OCI-LY1 (cell line): ENCODE measurements at regions not wholly inside any gene's neighbourhood (a gene's known extent, or its start where the extent isn't known, plus 50 kb on each side); places are given as distances from the start of the nearest gene placed in this dataset.

Source experiments
- H2AFZ ChIP-seq: fragments of 200-600 bp; sonication (generic), shearing (Covaris generic); 2 replicates; pipeline ENCODE4 v1.6.0; 2014; ENCODE audit warnings: antibody characterized with exemption, mild to moderate bottlenecking, low read length
- H3F3A ChIP-seq: fragments of 200-600 bp; sonication (generic), shearing (Covaris generic); 2 replicates; pipeline ENCODE4 v1.6.0; 2014; ENCODE audit warnings: mild to moderate bottlenecking, antibody characterized with exemption, low read length, moderate library complexity; ENCODE audit not compliant: insufficient read depth
- H3K27ac ChIP-seq: fragments of 200-600 bp; sonication (generic); 2 replicates; pipeline ENCODE4 v1.5.1; 2014; ENCODE audit warnings: low read length, mixed run types, mild to moderate bottlenecking, low read depth; ENCODE audit not compliant: poor library complexity, severe bottlenecking
- H3K27me3 ChIP-seq: fragments of 200-600 bp; sonication (generic); 2 replicates; pipeline ENCODE4 v1.6.0; 2014; ENCODE audit warnings: antibody characterized with exemption, mild to moderate bottlenecking, low read length, moderate library complexity; ENCODE audit not compliant: insufficient read depth
- H3K36me3 ChIP-seq: fragments of 200-600 bp; sonication (generic); 2 replicates; pipeline ENCODE4 v1.6.1; 2014; ENCODE audit warnings: mild to moderate bottlenecking, antibody characterized with exemption, low read length, moderate library complexity, mixed read lengths; ENCODE audit not compliant: insufficient read depth
- H3K4me1 ChIP-seq: fragments of 200-600 bp; sonication (generic); 2 replicates; pipeline ENCODE4 v1.5.1; 2014; ENCODE audit warnings: mild to moderate bottlenecking, low read length, moderate library complexity; ENCODE audit not compliant: insufficient read depth, severe bottlenecking
- H3K4me2 ChIP-seq: fragments of 200-600 bp; sonication (generic), shearing (Covaris generic); 2 replicates; pipeline ENCODE4 v1.6.1; 2014; ENCODE audit warnings: low read length
- H3K4me3 ChIP-seq: fragments of 200-600 bp; sonication (generic); 2 replicates; pipeline ENCODE4 v1.5.1; 2014; ENCODE audit warnings: low read length, low read depth, mild to moderate bottlenecking, mixed read lengths; ENCODE audit not compliant: poor library complexity, severe bottlenecking
- H3K79me2 ChIP-seq: fragments of 200-600 bp; shearing (Covaris generic); 2 replicates; pipeline ENCODE4 v1.6.1; 2016; ENCODE audit warnings: mixed run types, low read length, mixed read lengths; ENCODE audit not compliant: insufficient read depth
- H3K9ac ChIP-seq: fragments of 200-600 bp; sonication (generic), shearing (Covaris generic); 2 replicates; pipeline ENCODE4 v1.6.1; 2014; ENCODE audit warnings: mild to moderate bottlenecking, low read length, mixed read lengths
- H3K9me2 ChIP-seq: fragments of 200-600 bp; sonication (generic), shearing (Covaris generic); 2 replicates; pipeline ENCODE4 v1.6.1; 2014; ENCODE audit warnings: low read depth, mild to moderate bottlenecking, low read length, mixed read lengths
- H3K9me3 ChIP-seq: fragments of 200-600 bp; shearing (Covaris generic); 2 replicates; pipeline ENCODE4 v1.6.1; 2014; ENCODE audit warnings: low read length, mixed read lengths
- H4K20me1 ChIP-seq: fragments of 200-600 bp; sonication (generic), shearing (Covaris generic); 2 replicates; pipeline ENCODE4 v1.6.0; 2016; ENCODE audit warnings: mild to moderate bottlenecking, low read length; ENCODE audit not compliant: insufficient read depth
- CTCF ChIP-seq: fragments of 200-600 bp; sonication (generic), shearing (Covaris generic); IDR thresholded peaks from 2 replicates; pipeline ENCODE4 v1.5.1; 2017; ENCODE audit warnings: mild to moderate bottlenecking, antibody characterized with exemption, low read length, moderate library complexity, mixed read lengths
- EZH2 ChIP-seq: fragments of 200-600 bp; sonication (generic), shearing (Covaris generic); IDR thresholded peaks from 2 replicates; pipeline ENCODE4 v1.8.0; 2017; ENCODE audit warnings: borderline replicate concordance, mixed run types, mild to moderate bottlenecking, antibody characterized with exemption, low read length, moderate library complexity, mixed read lengths

GRCh38 chr14:88993946-88994345 lies 169.5 kb downstream of the TTC8 start:
- no peak for TF ChIP-seq CTCF
- Histone ChIP-seq H3K27ac (no peak overlapping the region), H4K20me1 (no peaks in the 10 kb centered on the region), H3K4me1 (no peaks in the 10 kb centered on the region), H3K9me2 (no peaks in the 10 kb centered on the region), H3K27me3 (0 out of 2 replicates have a peak, but pooled peaks cover 3% of the 10 kb centered on the region), H3K9me3 (no peaks in the 10 kb centered on the region), H3K79me2 (no peaks in the 10 kb centered on the region), H3K4me2 (no peak overlapping the region), H3K4me3 (no peak overlapping the region), H3F3A (no peaks in the 10 kb centered on the region), H2AFZ (no peak overlapping the region), H3K36me3 (no peaks in the 10 kb centered on the region), H3K9ac (no peak overlapping the region)

- H3K27me3 ChIP-seq: 0 out of 2 replicates have a peak, but pooled peaks cover 3% of the 10 kb centered on the region
- no peaks in the 10 kb centered on the region for H3F3A ChIP-seq
- H3K9me2 ChIP-seq: no peaks in the 10 kb centered on the region
- H3K4me2 ChIP-seq: no peak overlapping the region
- H4K20me1 ChIP-seq: no peaks in the 10 kb centered on the region
- no peak overlapping the region for H2AFZ ChIP-seq
- no peaks in the 10 kb centered on the region for H3K36me3 ChIP-seq
- H3K9ac ChIP-seq: no peak overlapping the region
- H3K4me1 ChIP-seq: no peaks in the 10 kb centered on the region
- H3K79me2 ChIP-seq: no peaks in the 10 kb centered on the region
- no peak overlapping the region for H3K27ac ChIP-seq
- H3K9me3 ChIP-seq: no peaks in the 10 kb centered on the region
- no peak for TF ChIP-seq EZH2
- TF ChIP-seq CTCF: no peak
- H3K4me3 ChIP-seq: no peak overlapping the region
Observed at GRCh38 chr14:88995437-88996198, 171.2 kb downstream of the TTC8 start.

- Histone ChIP-seq H3K79me2 (no peaks in the 10 kb centered on the region), H3F3A (no peaks in the 10 kb centered on the region), H2AFZ (no peak overlapping the region), H3K27ac (no peak overlapping the region), H3K9me3 (no peaks in the 10 kb centered on the region), H3K4me1 (no peaks in the 10 kb centered on the region), H3K27me3 (0 out of 2 replicates have a peak, but pooled peaks cover 3% of the 10 kb centered on the region), H3K4me2 (no peak overlapping the region), H3K9me2 (no peaks in the 10 kb centered on the region), H3K9ac (no peak overlapping the region), H4K20me1 (no peaks in the 10 kb centered on the region), H3K36me3 (no peaks in the 10 kb centered on the region), H3K4me3 (no peak overlapping the region)
- TF ChIP-seq CTCF (no peak), EZH2 (no peak)
Observed at GRCh38 chr14:88998027-88998426, 173.6 kb downstream of the TTC8 start.
